HepG2 (cell line): ENCODE measurements at regions not wholly inside any gene's neighbourhood (a gene's known extent, or its start where the extent isn't known, plus 50 kb on each side); places are given as distances from the start of the nearest gene placed in this dataset.

ENCODE experiments used
- ATAC-seq: fragments of 200-7000 bp; cut with Tn5 transposase; 3 replicates; pipeline ENCODE4 v1.9.1; 2020; ENCODE audit warnings: mild to moderate bottlenecking, moderate library complexity
- BruUV-seq: library from RNA; stranded (reverse); fragments of 400-500 nt; replicated peaks from 2 replicates; lab custom pipeline; 2021; lab: Mats Ljungman, UMichigan
- CTCF ChIA-PET: fragments of 300-600 bp; formaldehyde crosslinking; extraction: SDS; loops from one replicate; lab custom pipeline; 2021; ENCODE audit warnings: low total read pairs, inconsistent platforms, low intra/inter-chr PET ratio; lab: Yijun Ruan, JAX
- POLR2A ChIA-PET: fragments of 350-600 bp; sonication (Branson Sonifier 250); formaldehyde crosslinking; loops from one replicate; lab custom pipeline; 2020; ENCODE audit warnings: antibody characterized with exemption, inconsistent platforms; lab: Yijun Ruan, JAX
- DNase-seq: peaks from one replicate; pipeline ENCODE4 v3.0.0-alpha.2; 2015; ENCODE audit warnings: low spot score
- FAIRE-seq: peaks from 3 replicates; lab custom pipeline; 2011; peaks lifted over from hg19 to GRCh38; lab: Jason Lieb, UNC
- H2AFZ ChIP-seq: one replicate; pipeline ENCODE4 v1.6.1; 2011; ENCODE audit warnings: low read length, inconsistent platforms
- H3K27ac ChIP-seq: fragments of 300-600 bp; 3 replicates; pipeline ENCODE4 v1.8.0; 2011; ENCODE audit warnings: mixed run types, mild to moderate bottlenecking, mixed read lengths, low read length, inconsistent platforms; ENCODE audit not compliant: insufficient read depth; ENCODE audit errors: extremely low read length
- H3K27me3 ChIP-seq, 2 experiments: fragments of 200-600 bp in 1 of 2; 2 replicates in 1 of 2; 3 replicates in 1 of 2; pipeline versions ENCODE4 v1.6.0 to v1.8.0; 2011; ENCODE audit warnings: low read length in 2 of 2, mild to moderate bottlenecking in 2 of 2, moderate library complexity in 2 of 2, inconsistent platforms in 1 of 2; ENCODE audit not compliant: insufficient read depth in 2 of 2, control insufficient read depth in 1 of 2
- H3K36me3 ChIP-seq, 2 experiments: fragments of 200-600 bp in 1 of 2; replicated peaks in 1 of 2; 2 replicates in 1 of 2; 3 replicates in 1 of 2; pipeline versions ENCODE4 v1.5.1 to v1.8.0; 2011; ENCODE audit warnings: low read length in 2 of 2, inconsistent platforms in 1 of 2; ENCODE audit not compliant: insufficient read depth in 2 of 2, control insufficient read depth in 1 of 2
- H3K4me1 ChIP-seq: 2 replicates; pipeline ENCODE4 v1.5.1; 2012; ENCODE audit warnings: low read length, inconsistent platforms; ENCODE audit not compliant: insufficient read depth
- H3K4me2 ChIP-seq: 2 replicates; pipeline ENCODE4 v1.6.0; 2011; ENCODE audit warnings: low read depth, low read length, inconsistent platforms
- H3K4me3 ChIP-seq, 3 experiments: fragments of 200-600 bp in 1 of 3; sonication (generic), shearing (Covaris generic) in 1 of 3; replicated peaks in 1 of 3; 2 replicates each; pipeline ENCODE4 v1.5.1; 2011 to 2016; ENCODE audit warnings: low read length in 3 of 3, inconsistent platforms in 2 of 3, low read depth in 2 of 3, mild to moderate bottlenecking in 2 of 3, control low read depth in 1 of 3, mixed read lengths in 1 of 3; ENCODE audit not compliant: insufficient read depth in 1 of 3
- H3K79me2 ChIP-seq: one replicate; pipeline ENCODE4 v1.6.1; 2011; ENCODE audit warnings: low read length, inconsistent platforms; ENCODE audit not compliant: insufficient read depth
- H3K9ac ChIP-seq: 2 replicates; pipeline ENCODE4 v1.6.0; 2011; ENCODE audit warnings: mild to moderate bottlenecking, low read depth, low read length, inconsistent platforms; ENCODE audit not compliant: insufficient read depth
- H3K9me3 ChIP-seq: 2 replicates; pipeline ENCODE4 v1.5.1; 2012; ENCODE audit warnings: mild to moderate bottlenecking, low read length
- H4K20me1 ChIP-seq: 2 replicates; pipeline ENCODE4 v1.6.0; 2011; ENCODE audit warnings: inconsistent platforms, mild to moderate bottlenecking, low read length, moderate library complexity; ENCODE audit not compliant: insufficient read depth
- BHLHE40 ChIP-seq: IDR thresholded peaks from 2 replicates; pipeline ENCODE4 v1.6.1; 2011; ENCODE audit warnings: low read length, improper control_type of control experiment
- HOXA7 ChIP-seq: sonication (generic); formaldehyde crosslinking; IDR thresholded peaks from 2 replicates; pipeline ENCODE4 v1.8.1; 2022; ENCODE audit warnings: mild to moderate bottlenecking, missing genetic modification reagents, moderate library complexity
- KLF9 ChIP-seq: IDR thresholded peaks from 2 replicates; pipeline ENCODE4 v1.6.1; 2016; ENCODE audit warnings: low read depth
- NCOA2 ChIP-seq: sonication (generic); formaldehyde crosslinking; IDR thresholded peaks from 2 replicates; pipeline ENCODE4 v1.8.0; 2022; ENCODE audit warnings: inconsistent platforms
- NR2F2 ChIP-seq: IDR thresholded peaks from 2 replicates; pipeline ENCODE4 v1.6.1; 2012; ENCODE audit warnings: low read depth, inconsistent platforms, borderline replicate concordance
- RARA ChIP-seq: IDR thresholded peaks from 2 replicates; pipeline ENCODE4 v1.6.1; 2016; ENCODE audit warnings: missing genetic modification reagents, missing compliant biosample characterization
- RELA ChIP-seq: sonication (generic); formaldehyde crosslinking; IDR thresholded peaks from 2 replicates; pipeline ENCODE4 v1.4.0; 2020; ENCODE audit warnings: missing genetic modification reagents
- THAP11 ChIP-seq: IDR thresholded peaks from 2 replicates; pipeline ENCODE4 v1.6.1; 2016; ENCODE audit warnings: missing biosample characterization, missing genetic modification reagents
- ZNF20 ChIP-seq: sonication (generic); formaldehyde crosslinking; IDR thresholded peaks from 2 replicates; pipeline ENCODE4 v1.4.0; 2020; ENCODE audit warnings: mild to moderate bottlenecking, moderate library complexity, missing genetic modification reagents
- ZNF317 ChIP-seq: sonication (generic); formaldehyde crosslinking; IDR thresholded peaks from 2 replicates; pipeline ENCODE4 v1.5.0; 2020; ENCODE audit warnings: mild to moderate bottlenecking, missing genetic modification reagents
- ZNF550 ChIP-seq: sonication (generic); formaldehyde crosslinking; IDR thresholded peaks from 2 replicates; pipeline ENCODE4 v1.4.0; 2020; ENCODE audit warnings: mild to moderate bottlenecking, missing genetic modification reagents, borderline replicate concordance
- WGBS: methylation state at CpG from one replicate; pipeline ENCODE4 v1.1.6; 2017; ENCODE audit warnings: low lambda C conversion rate; 5-methylcytosine and 5-hydroxymethylcytosine counted together
- in situ Hi-C: cut with HindIII; loops from 2 replicates; pipeline ENCODE4 v1.10.0; 2017; ENCODE audit warnings: low pct_unique_long_range_greater_than_20kb; ENCODE audit not compliant: extremely low pct_ligation_motif_present
- intact Hi-C: fragments of 100-400 bp; cut with micrococcal nuclease; formaldehyde crosslinking; loops from one replicate; pipeline ENCODE4 v1.10.0; 2022; ENCODE audit not compliant: unreplicated experiment
- TF ChIP-seq, protein P1 (sequence below), 2 experiments: IDR thresholded peaks; 2 replicates each; pipeline ENCODE4 v1.6.1; 2011 to 2012; ENCODE audit warnings: low read length in 2 of 2, borderline replicate concordance in 1 of 2, low read depth in 1 of 2, mild to moderate bottlenecking in 1 of 2, moderate library complexity in 1 of 2
- TF ChIP-seq, protein P2 (sequence below): sonication (generic); formaldehyde crosslinking; IDR thresholded peaks from 2 replicates; pipeline ENCODE4 v1.8.1; 2023; ENCODE audit warnings: mild to moderate bottlenecking, missing genetic modification reagents
- TF ChIP-seq, protein P3 (sequence below): sonication (generic); formaldehyde crosslinking; IDR thresholded peaks from 2 replicates; pipeline ENCODE4 v1.5.0; 2020; ENCODE audit warnings: missing genetic modification reagents, mild to moderate bottlenecking, borderline replicate concordance

DNA sequence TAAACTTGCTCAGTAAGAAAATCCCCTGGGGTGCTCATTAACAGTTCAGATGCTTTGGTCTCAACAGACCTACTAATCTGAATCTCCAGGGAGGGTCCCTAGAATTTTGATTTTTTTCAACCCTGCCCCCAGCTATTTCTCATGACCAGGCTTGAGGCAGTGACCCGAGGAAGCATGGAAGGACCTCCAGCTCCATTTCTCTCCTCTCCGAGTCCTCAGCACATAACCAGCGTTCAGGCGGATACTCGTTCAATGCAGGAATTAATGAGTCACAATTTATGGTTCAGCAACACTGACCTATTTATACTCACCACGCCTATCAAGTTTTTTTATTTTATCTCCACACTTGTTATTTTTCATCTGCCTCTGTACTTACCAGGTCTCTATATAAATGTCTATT lies 369.2 kb upstream of the CDH4 start:
- WGBS, result 29% methylated on average over 6 of the region's 6 CpGs
- POLR2A ChIA-PET, result no interaction called here
- BruUV-seq, result no TSS peak
- Histone ChIP-seq H3K4me3 (no peak overlapping the region), H4K20me1 (no peaks in the 10 kb centered on the region), H2AFZ (no peak overlapping the region), H3K27ac (no peak overlapping the region), H3K4me2 (no peak overlapping the region), H3K79me2 (no peaks in the 10 kb centered on the region), H3K36me3 (no peaks in the 10 kb centered on the region), H3K27me3 (peaks cover 0 to 5% of the 10 kb centered on the region in 2 experiments; a peak in 1 of 5 replicates), H3K4me1 (no peaks in the 10 kb centered on the region), H3K9ac (no peak overlapping the region), H3K9me3 (peaks cover 45% of the 10 kb centered on the region)
- ATAC-seq (no peak), FAIRE-seq (no peak), DNase-seq (no peak)
- CTCF ChIA-PET, result no interaction called here
- no peak for TF ChIP-seq NCOA2
- TF ChIP-seq, protein P1, sequence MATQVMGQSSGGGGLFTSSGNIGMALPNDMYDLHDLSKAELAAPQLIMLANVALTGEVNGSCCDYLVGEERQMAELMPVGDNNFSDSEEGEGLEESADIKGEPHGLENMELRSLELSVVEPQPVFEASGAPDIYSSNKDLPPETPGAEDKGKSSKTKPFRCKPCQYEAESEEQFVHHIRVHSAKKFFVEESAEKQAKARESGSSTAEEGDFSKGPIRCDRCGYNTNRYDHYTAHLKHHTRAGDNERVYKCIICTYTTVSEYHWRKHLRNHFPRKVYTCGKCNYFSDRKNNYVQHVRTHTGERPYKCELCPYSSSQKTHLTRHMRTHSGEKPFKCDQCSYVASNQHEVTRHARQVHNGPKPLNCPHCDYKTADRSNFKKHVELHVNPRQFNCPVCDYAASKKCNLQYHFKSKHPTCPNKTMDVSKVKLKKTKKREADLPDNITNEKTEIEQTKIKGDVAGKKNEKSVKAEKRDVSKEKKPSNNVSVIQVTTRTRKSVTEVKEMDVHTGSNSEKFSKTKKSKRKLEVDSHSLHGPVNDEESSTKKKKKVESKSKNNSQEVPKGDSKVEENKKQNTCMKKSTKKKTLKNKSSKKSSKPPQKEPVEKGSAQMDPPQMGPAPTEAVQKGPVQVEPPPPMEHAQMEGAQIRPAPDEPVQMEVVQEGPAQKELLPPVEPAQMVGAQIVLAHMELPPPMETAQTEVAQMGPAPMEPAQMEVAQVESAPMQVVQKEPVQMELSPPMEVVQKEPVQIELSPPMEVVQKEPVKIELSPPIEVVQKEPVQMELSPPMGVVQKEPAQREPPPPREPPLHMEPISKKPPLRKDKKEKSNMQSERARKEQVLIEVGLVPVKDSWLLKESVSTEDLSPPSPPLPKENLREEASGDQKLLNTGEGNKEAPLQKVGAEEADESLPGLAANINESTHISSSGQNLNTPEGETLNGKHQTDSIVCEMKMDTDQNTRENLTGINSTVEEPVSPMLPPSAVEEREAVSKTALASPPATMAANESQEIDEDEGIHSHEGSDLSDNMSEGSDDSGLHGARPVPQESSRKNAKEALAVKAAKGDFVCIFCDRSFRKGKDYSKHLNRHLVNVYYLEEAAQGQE (IDR thresholded peaks at IDR 0.05; ENCODE audit: borderline replicate concordance in 1 of 2, low read depth in 1 of 2, low read length in 2 of 2), result no peak
- TF ChIP-seq NR2F2, result no peak
- TF ChIP-seq BHLHE40, result no peak
- TF ChIP-seq RARA (CRISPR knock-in tag), result no peak
- no peak for TF ChIP-seq KLF9 (CRISPR knock-in tag)
- no peak for TF ChIP-seq HOXA7 (CRISPR knock-in tag)
- TF ChIP-seq THAP11 (CRISPR knock-in tag), result no peak
- TF ChIP-seq, protein P2, sequence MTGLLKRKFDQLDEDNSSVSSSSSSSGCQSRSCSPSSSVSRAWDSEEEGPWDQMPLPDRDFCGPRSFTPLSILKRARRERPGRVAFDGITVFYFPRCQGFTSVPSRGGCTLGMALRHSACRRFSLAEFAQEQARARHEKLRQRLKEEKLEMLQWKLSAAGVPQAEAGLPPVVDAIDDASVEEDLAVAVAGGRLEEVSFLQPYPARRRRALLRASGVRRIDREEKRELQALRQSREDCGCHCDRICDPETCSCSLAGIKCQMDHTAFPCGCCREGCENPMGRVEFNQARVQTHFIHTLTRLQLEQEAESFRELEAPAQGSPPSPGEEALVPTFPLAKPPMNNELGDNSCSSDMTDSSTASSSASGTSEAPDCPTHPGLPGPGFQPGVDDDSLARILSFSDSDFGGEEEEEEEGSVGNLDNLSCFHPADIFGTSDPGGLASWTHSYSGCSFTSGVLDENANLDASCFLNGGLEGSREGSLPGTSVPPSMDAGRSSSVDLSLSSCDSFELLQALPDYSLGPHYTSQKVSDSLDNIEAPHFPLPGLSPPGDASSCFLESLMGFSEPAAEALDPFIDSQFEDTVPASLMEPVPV (CRISPR knock-in tag), result no peak
- TF ChIP-seq ZNF317 (CRISPR knock-in tag), result no peak
- TF ChIP-seq, protein P3, sequence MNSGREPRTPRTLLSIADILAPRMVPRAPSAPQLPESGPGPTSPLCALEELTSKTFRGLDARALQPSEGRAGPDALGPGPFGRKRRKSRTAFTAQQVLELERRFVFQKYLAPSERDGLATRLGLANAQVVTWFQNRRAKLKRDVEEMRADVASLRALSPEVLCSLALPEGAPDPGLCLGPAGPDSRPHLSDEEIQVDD (CRISPR knock-in tag), result no peak
- no peak for TF ChIP-seq ZNF20 (CRISPR knock-in tag)
- no peak for TF ChIP-seq RELA (CRISPR knock-in tag)
- TF ChIP-seq ZNF550 (CRISPR knock-in tag), result no peak
- in situ Hi-C loops (no loop called here), intact Hi-C loops (no loop called here)
